Suppressor macrophage (primary cell): ENCODE measurements at regions not wholly inside any gene's neighbourhood (a gene's known extent, or its start where the extent isn't known, plus 50 kb on each side); places are given as distances from the start of the nearest gene placed in this dataset.
A peak's percentile ranks its signal among the peaks of the same experiment; 100 is the strongest.

Experiments
- DNase-seq, 4 experiments: peaks; one replicate each; pipeline ENCODE4 v3.0.0-alpha.2; 2020 to 2022

DNA sequence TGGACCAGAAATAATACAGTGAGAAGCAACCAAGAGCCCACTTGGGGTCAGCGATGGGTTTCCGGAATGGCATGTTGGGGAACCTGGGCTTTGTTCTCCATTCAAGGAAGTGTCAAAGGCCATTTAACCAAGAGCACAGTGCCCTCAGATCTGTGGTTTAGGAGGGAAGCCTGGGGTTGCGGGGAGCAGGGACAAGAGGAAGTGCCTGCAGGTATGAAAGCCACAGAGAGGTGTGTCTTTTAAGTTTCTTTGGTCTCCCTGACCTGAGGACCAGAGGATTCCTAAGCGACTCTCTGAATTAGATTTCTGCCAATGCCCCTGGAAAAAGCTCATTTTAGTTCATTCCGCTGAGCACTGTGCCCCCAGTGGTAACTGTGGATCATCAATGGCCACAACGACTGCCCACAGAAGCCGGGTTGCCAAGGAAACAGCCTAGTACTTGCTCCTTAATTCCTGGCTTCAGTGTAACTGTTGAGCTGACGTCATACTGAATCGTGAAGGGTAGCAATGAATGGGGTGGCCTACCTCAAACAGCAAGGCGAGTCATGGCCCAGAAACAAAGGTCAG, 107.3 kb upstream of the SPIN1 start:
- DNase-seq, result no peak

DNA sequence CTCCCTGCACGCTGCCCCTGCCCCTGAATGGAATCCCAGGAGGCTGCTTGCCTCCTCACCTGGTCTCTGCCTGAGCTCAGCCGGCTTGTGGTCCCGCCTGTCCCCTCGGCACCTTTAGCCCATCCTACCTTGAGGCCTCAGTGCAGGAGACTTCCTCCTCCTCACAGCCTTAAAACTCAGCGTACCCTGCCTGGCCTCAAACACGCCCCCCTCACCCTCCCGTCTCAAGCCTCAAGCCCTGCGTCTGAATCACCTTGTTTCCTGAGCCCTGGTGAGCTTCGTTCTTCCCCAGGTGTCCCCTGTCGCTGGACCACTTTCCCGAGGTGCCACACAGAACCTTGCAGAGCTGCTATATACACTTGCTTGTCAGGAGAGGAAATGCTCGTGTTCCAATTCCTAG, 110.2 kb upstream of the SPIN1 start:
- no peak for DNase-seq

- DNase-seq, result no peak
These were observed 114.2 kb upstream of the SPIN1 start for GRCh38 chr9:88274078-88274477.

DNA sequence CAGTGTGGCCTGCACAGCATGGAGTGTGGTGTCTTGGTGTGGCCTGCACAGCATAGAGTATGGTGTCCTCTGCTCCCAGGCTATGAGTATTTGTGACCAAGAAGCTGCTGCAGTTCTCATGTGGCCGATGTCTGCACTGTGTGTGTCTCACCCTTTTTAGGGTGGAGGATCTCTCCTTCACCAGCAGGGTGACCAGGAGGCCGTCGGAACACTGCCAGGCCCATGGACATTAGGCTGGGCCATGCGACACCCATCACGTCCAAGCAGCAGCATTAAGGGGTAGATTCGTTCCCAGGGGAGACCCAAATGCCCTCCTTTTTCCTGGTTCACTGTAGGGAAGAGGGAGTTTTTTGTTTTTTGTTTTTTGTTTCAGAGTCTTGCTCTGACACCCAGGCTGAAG, 115.3 kb upstream of the SPIN1 start:
- DNase-seq, result no peak

DNA sequence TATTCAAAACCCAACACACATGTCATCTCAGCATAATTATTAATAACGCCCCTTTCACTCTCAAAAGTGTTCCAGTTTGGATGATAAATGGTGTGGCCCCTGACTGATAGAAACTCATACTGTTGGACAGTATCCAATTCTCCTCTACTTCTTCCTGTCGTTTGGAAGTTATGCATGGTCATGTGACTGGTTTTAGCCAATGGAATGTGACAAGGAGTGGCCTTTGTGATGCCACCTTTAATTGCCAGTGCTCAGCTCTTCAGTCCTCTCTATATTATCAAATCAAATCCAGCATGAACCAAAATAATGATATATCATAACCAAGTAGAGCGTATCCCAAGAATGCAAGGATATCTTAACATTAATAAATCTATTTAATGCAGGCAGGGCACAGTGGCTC, 117.8 kb upstream of the SPIN1 start:
- DNase-seq, result no peak

DNA sequence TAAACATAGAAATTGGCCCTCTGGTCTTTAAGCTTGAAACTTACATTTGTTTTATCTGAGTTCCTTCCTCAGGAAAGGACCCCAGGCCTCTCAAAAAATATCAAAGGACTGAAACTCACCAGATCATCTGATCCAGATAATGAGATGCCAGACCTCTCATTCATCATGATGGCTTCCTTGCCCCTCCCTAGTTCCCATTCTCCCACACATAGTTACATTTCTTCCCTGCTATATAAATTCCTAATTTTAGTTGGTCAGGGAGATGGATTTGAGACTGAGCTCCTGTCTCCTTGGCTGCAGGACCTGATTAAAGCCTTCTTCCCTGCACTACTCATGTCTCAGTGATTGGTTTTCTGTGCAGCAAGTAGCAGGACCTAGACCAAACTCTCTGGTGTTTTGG, 119.4 kb upstream of the SPIN1 start:
- no peak for DNase-seq

DNA sequence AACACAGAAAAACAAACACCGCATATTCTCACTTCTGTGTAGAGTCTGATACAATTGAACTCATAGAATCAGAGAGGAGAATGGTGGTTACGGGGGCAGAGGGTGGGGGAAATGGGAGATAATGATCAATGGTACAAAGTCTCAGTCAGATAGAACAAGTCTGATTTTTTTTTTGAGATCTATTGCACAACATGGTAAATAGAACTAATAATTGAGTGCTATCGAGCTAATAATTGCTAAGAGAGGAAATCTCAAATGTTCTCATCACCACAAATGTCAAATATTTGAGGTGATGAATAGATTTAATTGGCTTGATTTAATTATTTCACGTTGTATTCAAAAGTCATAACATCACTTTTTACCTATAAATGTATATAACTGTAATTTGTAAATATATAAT, 121.0 kb upstream of the SPIN1 start:
- DNase-seq, result no peak

DNA sequence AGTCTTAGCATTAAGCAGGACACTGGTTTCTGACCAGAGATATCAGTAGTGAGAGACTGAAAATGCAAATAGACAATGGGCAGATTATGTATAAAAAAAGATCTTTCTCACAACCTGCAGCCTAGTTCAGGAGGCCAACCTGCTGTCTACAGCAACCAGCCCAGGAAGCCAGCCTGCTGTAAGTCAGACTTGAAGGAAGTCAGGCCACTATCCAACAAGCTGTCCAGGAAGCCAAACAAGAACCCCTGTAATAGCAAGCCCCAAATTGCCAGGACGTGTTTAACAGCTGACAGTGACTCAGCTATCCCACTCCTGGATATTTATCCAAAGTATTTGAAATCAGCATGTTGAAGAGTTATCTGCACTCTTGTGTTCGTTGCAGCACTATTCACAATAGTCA, 121.8 kb upstream of the SPIN1 start:
- DNase-seq, result peak in 1 of 4 experiments; percentile 13

- no peak for DNase-seq
These were observed 120.7 kb upstream of the SPATA31C2 start for GRCh38 chr9:88259001-88259400.

- DNase-seq, result no peak
These were observed 120.3 kb upstream of the SPATA31C2 start for GRCh38 chr9:88258601-88259000.

GRCh38 chr9:88258024-88258423, 119.7 kb upstream of the SPATA31C2 start:
- DNase-seq, result peak; percentile 8 to 48 (median 37)

DNA sequence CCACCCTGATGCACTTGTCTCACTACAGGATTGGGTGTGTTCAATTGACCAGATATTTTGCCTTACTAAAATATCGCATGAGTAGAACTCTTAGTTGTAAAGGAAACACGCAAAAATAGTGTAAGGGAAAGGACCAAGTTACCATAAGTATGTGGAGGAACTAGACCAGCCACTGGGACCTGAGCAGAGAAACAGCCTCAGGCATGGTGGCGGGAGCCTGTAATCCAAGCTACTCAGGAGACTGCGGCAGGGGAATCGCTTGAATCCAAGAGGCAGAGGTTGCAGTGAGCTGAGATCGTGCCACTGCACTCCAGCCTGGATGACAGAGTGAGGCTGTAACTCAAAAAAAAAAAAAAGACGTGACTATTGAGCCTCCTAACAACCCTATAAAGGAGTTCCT, 117.9 kb upstream of the SPATA31C2 start:
- DNase-seq, result no peak

DNA sequence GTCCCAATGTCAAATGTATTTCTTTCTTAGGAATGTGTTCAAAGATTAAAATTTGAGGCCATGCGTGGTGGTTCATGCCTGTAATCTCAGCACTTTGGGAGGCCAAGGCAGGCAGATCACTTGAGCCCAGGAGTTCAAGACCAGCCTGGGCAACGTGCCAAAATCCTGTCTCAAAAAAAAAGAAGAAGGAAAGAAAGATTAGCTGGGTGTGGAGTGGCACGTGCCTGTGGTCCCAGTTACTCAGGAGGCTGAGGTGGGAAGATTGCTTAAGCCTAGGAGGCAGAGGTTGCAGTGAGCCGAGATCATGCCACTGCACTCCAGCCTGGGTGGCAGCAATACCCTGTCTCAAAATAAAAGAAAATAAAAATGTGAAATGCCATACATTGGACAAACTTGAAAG, 117.5 kb upstream of the SPATA31C2 start:
- DNase-seq, result peak; percentile 20 to 61 (median 44)

DNA sequence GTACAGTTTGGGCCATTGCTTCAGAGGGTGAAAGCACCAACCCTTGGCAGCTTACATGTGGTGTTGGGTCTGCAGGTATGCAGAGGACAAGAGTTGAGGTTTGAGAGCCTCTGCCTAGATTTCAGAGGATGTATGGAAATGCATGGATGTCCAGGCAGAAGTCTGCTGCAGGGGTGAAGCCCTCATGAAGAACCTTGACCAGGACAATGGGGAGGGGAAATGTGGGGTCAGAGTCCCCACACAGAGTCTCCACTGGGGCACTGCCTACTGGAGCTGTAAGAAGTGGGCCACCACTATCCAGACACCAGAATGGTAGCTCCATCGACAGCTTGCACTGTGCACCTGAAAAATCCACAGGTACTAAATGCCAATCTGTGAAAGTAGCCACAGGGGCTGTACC, 113.6 kb upstream of the SPATA31C2 start:
- no peak for DNase-seq

DNA sequence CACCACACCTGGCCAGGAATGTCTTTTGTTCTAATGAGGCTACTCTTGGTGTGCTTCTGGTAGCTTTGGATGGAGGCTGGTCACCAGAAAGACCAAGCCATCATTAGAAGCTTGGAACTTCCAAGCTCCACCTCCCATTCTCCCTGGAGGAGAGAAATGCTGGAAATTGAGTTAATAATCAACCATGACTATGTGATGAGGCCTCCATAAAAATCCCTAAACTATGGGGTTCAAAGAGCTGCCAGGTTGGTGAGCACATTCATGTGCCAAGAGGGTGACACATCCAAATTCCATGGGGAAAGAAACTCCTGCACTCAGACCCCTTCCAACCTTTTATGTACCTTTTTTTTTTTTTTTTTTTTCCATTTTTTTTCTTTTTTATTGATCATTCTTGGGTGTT, 105.5 kb upstream of the SPATA31C2 start:
- no peak for DNase-seq

DNA sequence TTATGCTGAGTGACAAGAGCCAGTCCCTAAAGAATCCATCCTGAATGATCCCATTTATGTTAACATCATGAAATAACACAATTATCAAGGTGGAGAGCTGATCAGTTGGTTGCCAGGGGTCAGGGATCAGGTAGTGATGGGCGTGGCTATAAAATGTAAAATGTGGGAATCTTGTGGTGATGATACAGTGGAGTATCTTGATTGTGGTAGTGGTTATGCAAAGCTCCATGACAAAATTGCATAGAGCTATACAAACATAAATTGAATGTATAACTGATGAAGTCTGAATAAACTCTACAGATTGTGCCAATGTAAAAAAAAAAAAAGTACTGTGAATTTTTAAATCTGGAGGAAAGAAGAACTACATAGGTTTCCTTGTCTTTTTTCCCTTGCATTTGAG, 104.6 kb upstream of the SPATA31C2 start:
- DNase-seq, result no peak

DNA sequence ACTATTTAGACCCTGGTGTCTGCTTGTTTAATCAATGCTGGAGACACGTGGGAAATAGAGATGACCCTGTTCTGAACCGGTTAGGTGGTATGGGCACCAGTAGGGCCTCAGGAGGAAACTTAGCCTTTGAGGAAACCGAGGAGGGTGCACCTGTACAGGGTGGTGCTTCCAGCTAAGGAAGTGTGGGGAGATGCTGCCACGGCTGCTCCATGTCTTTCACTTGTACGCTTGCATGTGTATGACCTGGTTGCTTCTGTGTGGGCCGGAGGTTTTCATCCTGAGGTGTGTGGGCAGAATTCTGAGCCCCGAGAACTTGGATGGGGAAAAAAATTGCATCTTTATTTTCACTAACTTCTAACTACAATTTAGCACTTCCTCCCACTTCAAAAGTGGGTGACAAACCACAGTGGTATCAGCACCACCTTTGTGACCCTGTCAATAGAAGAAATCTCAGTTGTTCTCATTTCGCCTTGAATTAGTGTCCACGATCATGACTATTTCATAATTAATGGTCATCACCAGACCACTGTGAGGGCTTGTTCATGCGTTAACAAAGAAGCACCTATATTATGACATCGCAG, 99.8 kb upstream of the SPATA31C2 start:
- DNase-seq, result no peak

GRCh38 chr9:88237479-88237961, 99.2 kb upstream of the SPATA31C2 start:
- no peak for DNase-seq

- no peak for DNase-seq
These were observed 98.5 kb upstream of the SPATA31C2 start for GRCh38 chr9:88236511-88237478.

DNA sequence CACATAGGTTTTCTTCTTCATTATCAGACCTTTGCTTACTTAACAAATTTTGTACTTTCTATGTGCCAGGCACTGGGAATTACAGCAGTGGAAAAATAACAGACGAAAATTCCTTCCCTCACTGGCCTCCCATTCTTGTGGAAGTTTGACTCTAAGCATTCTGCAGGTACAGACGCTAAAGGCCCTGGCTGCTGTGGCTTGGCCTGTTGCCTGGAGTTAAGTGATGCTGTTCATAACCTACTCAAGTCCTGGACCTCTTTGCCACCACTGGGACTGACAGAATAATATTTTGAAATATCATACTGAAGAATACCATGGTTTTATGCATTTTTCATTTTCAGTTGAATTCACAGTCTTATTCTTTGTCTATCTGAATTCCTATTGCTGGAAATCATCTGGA, 97.3 kb upstream of the SPATA31C2 start:
- DNase-seq, result no peak

DNA sequence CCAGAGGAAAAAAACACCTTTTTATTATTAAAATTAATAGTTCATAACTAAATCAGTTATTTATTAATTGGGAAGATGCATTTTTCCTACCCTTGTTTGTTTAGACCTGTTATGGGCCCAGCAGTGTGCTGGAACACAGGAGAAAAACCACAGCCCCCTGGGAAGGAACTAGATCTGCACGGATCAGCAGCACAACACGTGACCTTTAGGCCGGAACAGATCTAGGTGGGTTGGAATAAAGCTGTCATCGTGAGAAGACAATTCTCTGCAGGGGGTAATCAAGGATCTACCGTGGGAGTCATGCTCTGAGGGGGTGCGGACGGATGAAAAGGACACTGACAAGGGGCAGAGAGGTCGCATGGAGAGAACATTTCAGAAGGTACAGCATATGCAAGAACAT, 95.8 kb upstream of the SPATA31C2 start:
- DNase-seq, result no peak

DNA sequence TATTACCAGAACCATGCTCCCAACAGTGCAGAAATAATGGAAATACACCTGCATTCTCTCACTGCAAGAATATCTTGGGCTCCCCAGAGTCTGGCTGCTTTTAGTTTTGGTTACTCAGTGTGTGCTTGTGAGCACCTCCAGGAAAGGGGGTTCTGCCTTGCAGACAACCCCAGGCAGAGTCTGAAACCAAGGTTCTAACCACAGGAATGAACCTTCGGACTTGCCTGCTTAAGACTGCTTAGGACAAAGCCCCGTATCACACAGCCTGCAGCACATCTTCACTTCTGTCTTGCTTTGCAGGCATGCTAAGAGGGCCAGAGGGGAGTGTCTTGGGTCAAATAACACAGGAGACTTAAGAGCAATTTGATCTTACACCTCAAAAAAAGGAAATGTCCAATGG, 94.8 kb upstream of the SPATA31C2 start:
- no peak for DNase-seq

GRCh38 chr9:88230612-88231011, 92.3 kb upstream of the SPATA31C2 start:
- no peak for DNase-seq

DNA sequence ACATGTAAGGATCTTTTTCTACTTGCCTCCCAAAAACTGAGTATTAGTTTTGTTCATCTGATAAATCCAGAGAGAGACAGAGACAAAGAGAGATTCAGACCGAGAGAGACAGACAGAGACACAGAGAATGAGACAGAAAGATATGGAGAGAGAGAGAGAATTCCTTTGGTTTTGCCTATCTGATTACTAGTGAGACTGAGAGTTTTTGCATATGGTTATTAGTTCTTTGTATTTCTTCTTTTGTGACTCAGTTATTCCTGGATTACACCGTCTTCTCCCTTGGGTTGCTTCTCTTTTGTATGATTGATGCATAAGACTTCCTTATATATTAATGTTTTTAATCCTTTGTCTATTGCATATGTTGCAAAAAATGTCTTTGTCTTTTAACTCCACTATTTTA, 91.2 kb upstream of the SPATA31C2 start:
- no peak for DNase-seq
